ENCODE measurements at regions not wholly inside any gene's neighbourhood (a gene's known extent, or its start where the extent isn't known, plus 50 kb on each side); places are given as distances from the start of the nearest gene placed in this dataset.

DNA sequence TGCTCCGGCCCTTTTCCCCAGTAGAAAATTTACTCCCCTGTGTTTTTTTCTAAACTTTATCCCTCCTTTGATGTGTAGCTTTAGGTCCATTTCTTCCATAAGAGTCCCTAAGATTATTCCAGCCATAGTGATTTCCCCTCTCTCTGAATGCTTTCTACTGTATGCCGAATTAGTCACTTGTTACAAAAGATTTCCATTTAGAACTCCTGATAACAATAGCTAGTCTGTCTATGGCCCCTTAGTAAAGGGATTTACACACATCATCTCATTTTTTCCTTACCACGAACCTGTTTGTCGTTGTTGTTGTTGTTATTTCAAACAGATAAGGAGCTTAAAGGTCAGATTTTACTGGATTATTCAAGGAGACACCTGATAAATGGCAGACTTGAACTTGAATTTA lies 256.1 kb downstream of the PAX3 start:
- TF ChIP-seq RAD21 (IDR thresholded peaks at IDR 0.05; ENCODE audit: low read depth), result no peak
- no peak for TF ChIP-seq TCF12 (IDR thresholded peaks at IDR 0.05; ENCODE audit: low read depth)

All from Ishikawa (cell line).